ENCODE measurements at regions not wholly inside any gene's neighbourhood (a gene's known extent, or its start where the extent isn't known, plus 50 kb on each side); places are given as distances from the start of the nearest gene placed in this dataset.

- no peak for TF ChIP-seq EZH2 (IDR thresholded peaks at IDR 0.05; ENCODE audit: borderline replicate concordance, low read length)
- no peak for TF ChIP-seq CTCF (IDR thresholded peaks at IDR 0.05; ENCODE audit: low read length)
Observed at GRCh38 chr11:97894978-97895377, 1125.8 kb upstream of the CNTN5 start.
